ENCODE measurements at regions not wholly inside any gene's neighbourhood (a gene's known extent, or its start where the extent isn't known, plus 50 kb on each side); places are given as distances from the start of the nearest gene placed in this dataset.

DNA sequence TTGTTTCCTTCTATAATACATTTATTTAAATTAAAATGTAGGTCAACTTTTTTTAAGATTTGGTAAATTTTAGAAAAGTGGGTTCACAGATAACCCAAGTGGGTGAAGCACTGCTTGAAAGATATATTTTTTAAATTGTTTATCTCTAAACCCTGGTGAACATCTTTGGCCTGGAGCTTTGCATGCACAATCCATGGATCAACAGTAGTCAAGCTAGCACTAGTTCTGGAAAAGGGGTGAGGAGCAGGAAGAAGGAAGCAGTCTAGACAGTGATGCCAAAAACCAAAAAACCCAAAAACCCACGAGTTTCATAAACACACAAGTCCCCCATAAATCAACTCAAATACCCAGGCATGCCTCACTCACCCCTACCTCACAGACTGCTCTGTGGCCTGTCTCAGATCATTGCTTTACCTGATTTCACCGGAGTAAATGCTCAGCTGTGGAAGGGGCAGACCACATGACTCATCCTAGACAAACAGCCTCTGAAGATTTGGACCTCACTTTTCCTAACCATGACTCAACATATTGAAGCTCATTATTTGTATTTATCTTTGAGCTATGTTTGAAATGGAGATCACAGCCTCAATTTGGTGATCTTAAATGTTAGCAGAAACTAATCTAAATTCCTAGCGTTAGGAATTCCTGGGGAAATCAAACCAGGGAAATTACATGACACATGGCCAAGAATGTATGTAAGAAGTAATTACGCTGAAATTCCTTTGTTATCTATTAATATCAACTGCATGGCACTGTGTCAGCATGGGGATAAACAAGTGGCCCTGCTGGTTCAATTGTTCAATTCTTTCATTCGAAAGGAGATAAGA lies 149.6 kb downstream of the ZNF608 start:
- TF ChIP-seq CTCF (IDR thresholded peaks at IDR 0.05; ENCODE audit: low read depth, low read length) = no peak
- no peak overlapping the region for H3K4me3 ChIP-seq (ENCODE audit: low read depth, low read length)

DNA sequence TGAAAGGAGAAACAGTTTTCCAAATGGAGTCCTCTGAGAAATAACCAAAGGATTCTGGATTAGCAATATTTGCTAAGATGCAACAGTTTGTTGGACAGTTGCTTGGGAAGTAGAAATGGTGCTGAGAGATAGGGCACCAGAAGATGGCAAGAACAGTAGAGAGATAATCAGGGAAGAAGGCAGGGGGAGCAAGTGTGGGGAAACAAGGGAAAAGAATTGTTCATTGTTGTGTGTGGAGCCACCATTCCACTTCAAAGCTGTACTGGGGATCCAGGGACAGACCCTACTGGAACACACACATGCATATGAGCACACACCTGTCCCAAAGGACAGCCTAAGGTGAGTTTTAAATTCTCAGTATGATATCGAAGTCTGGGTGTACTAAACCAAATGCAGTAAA lies 152.5 kb downstream of the ZNF608 start:
- no peak for TF ChIP-seq CTCF (IDR thresholded peaks at IDR 0.05; ENCODE audit: low read depth, low read length)
- no peak overlapping the region for H3K4me3 ChIP-seq (ENCODE audit: low read depth, low read length)

GRCh38 chr5:124592891-124593290 lies 153.5 kb downstream of the ZNF608 start:
- TF ChIP-seq CTCF (IDR thresholded peaks at IDR 0.05; ENCODE audit: low read depth, low read length) = no peak
- H3K4me3 ChIP-seq (ENCODE audit: low read depth, low read length) = no peak overlapping the region

- TF ChIP-seq CTCF (IDR thresholded peaks at IDR 0.05; ENCODE audit: low read depth, low read length) = no peak
- no peak overlapping the region for H3K4me3 ChIP-seq (ENCODE audit: low read depth, low read length)
Measured at GRCh38 chr5:124591583-124591982, 154.9 kb downstream of the ZNF608 start.

DNA sequence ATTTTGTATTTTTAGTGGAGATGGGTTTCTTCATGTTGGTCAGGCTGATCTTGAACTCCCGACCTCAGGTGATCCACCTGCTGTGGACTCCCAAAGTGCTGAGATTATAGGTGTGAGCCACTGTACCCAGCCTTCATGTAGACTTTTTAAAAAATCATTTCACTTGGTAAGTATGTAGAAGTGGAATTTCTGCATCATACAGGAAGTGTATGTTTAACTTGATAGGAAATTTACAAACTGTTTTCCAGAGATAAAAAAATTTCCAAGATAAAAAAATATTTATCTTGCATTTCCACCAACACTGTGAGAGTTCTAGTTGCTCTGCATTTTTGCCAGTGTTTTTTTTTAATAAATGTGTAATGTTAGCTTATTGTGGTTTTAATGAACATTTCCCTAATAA lies 155.8 kb downstream of the ZNF608 start:
- no peak overlapping the region for H3K4me3 ChIP-seq (ENCODE audit: low read depth, low read length)
- TF ChIP-seq CTCF (IDR thresholded peaks at IDR 0.05; ENCODE audit: low read depth, low read length) = no peak

DNA sequence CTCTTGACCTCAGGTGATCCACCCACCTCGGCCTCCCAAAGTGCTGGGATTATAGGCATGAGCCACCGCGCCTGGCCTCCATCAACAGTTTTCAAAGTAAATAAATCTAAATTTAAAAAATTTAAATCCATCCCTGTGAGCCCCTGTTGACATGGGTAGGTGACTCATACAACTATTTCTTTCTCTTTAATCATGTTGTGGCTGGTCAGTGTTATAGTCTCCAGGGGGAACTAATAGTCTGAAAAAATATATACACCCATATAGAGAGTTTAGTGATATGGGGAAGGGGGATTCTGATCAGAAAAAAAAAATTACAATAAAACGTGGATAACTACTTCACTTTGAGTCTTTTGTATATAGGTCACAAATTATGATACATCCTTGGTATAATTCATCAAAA lies 159.2 kb downstream of the ZNF608 start:
- no peak for TF ChIP-seq CTCF (IDR thresholded peaks at IDR 0.05; ENCODE audit: low read depth, low read length)
- no peak overlapping the region for H3K4me3 ChIP-seq (ENCODE audit: low read depth, low read length)

DNA sequence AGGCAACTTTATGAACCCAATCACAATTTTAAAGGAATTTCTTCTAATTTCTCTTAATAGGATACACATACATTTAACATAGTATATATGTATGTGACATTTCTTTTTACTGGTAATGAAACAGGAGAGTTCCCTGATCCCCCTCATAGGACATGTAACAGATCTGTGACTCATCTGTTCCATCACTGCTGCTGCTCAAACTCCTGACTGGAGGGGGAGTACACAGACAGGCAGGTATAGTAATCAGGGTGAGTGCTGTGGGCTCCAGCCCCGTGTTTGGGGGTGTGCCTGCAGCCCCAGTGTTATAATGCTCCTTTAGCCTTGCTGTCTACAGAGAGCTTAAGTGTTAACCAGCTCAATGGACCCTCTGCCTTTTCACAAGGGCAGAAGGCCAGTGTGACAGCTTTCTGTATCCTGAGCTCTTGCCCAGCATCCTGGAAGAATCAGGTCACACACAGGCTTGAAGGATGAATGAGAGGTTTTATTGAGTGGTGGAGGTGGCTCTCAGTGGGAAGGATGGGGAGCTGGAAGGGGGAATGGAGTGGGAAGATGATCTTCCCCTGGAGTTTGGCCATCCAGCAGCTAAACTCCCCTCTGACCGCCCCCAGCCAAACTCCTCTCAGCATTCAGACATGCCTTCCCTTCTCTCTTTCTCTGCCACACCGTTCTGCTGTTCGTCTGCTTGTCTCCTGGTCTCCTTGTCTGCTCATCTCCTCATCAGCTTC lies 161.3 kb downstream of the ZNF608 start:
- no peak for TF ChIP-seq CTCF (IDR thresholded peaks at IDR 0.05; ENCODE audit: low read depth, low read length)
- H3K4me3 ChIP-seq (ENCODE audit: low read depth, low read length) = no peak overlapping the region

All from WI38 (cell line).